HuH-7.5 (cell line): ENCODE measurements at regions not wholly inside any gene's neighbourhood (a gene's known extent, or its start where the extent isn't known, plus 50 kb on each side); places are given as distances from the start of the nearest gene placed in this dataset.

Experiments
- DNase-seq: peaks from one replicate; pipeline ENCODE4 v3.0.0; 2011; ENCODE audit warnings: low spot score

GRCh38 chr5:6194906-6195612 is 183.3 kb downstream of the MED10 start:
- no peak for DNase-seq

GRCh38 chr5:6194261-6194875 is 184.0 kb downstream of the MED10 start:
- no peak for DNase-seq

- no peak for DNase-seq
Observed at GRCh38 chr5:6193310-6193709, 185.0 kb downstream of the MED10 start.

DNA sequence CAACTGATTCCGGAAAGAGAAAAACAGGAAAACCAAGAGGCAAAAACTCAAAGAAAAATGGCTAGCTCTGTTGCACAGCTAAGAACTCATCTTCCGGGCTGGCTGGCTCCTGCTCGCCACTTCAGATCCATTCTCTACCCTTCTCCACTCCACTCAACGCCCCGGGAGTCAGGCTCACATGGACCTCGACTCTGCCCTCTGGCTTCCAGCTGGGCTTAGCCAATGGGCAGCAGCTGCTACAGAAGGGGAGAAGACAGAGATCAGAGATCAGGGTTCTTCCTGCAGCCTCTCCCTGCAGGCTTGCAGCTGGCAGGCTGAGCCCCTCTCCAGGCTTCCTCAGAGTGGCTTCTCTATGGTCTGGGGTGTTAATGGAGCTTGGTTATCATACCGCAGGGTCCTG is 187.5 kb downstream of the MED10 start:
- no peak for DNase-seq

GRCh38 chr5:6188976-6189375 is 189.4 kb downstream of the MED10 start:
- no peak for DNase-seq

GRCh38 chr5:6188344-6188743 is 190.0 kb downstream of the MED10 start:
- no peak for DNase-seq

GRCh38 chr5:6187501-6187900 is 190.8 kb downstream of the MED10 start:
- DNase-seq: no peak

- DNase-seq: no peak
Observed at GRCh38 chr5:6185574-6185973, 192.8 kb downstream of the MED10 start.

- DNase-seq: no peak
Observed at GRCh38 chr5:6184481-6184880, 193.9 kb downstream of the MED10 start.

DNA sequence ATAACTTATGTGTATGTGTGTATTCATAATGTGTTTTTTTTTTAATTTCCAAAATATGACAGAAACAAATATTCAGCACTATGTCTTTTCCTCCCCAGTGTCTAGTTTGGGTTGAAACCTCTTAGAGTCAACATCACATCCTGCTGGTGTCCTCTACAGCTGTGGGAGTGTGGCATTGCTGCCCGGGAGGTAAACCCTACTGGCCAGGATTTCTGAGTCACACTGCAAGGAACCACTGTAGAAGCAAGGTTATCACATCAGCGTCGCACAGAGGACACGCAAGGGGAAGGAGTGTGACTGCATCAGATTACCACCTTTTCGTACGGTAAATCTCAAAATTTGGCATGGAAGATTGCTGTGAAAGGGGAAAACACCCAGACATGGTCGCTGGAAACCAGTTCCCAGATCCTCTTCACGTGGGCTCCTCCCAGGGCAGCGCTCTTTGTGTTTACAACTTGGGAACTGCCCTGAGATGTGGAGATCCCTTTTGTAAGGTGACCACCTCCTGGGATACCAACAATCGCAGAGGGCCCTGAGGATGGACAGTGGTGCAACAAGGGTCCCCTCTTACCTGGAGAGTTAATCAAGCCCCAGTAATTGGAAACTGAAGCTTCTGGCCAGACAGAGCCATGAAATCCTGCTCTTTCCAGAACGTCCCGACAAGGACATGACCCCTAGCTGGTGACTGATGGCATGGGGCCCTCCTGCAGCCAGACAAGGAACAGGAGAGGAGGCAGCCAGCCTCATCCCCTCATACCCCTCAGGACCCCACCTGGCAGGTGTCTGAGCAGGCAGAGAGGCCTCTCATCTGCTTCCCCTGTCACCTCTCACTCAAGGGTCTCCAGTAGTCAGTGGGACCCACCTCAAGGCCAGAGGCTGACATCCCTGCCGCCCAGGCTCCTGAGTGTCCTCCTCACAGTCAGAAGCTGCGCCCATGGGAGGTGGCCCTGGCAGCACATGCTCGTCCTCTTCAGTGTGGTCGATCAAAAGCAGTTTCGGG is 194.7 kb downstream of the MED10 start:
- no peak for DNase-seq

DNA sequence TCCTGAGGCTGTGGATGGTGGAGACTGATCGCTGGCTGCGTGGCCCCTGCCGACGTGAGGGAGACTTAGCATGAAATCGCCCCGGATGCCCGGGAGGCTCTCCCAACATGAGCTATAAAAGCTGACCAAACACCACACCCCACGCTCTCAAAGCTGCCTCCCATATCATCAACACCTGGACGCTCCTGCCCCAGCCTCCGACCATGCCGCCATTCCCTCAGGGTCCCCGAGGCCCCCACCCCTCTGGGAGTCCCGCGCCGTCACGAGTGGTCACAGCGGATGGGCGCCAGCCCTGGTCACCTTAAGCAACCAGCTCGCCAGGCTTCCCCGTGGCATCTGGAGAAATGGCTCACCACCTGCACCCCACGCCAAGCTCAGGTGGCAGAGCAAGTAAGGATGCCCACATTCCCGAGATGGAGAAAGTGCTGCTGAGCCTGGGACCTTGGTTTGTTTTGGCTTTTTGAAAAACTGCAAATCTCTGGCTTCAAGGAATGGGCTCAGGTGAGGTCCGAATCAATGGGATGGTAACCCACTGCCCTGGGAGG is 196.0 kb downstream of the MED10 start:
- DNase-seq: no peak

DNA sequence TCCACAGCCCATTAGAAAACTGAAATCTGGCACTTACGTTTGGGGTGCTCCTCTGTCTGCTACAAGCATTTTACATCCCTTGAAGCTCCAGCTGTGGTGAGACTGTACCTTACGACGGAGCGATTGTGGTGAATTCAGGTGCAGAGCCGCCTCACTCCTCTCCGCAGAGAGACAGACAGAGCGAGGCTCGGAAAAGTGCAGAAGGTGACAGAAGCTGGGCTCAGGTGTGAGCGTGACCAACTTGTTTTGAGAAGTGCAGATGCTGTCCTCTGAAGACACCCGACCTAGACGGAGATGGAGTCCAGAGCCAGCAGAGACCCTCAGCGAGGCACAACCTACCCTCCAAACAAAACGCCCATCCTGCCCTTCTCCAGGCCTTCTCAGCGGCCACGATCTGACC is 196.5 kb downstream of the MED10 start:
- DNase-seq: no peak

GRCh38 chr5:6181147-6181729 is 197.1 kb downstream of the MED10 start:
- DNase-seq: no peak

GRCh38 chr5:6180231-6180872 is 198.0 kb downstream of the MED10 start:
- no peak for DNase-seq

- DNase-seq: no peak
Observed at GRCh38 chr5:6178846-6179532, 199.4 kb downstream of the MED10 start.

DNA sequence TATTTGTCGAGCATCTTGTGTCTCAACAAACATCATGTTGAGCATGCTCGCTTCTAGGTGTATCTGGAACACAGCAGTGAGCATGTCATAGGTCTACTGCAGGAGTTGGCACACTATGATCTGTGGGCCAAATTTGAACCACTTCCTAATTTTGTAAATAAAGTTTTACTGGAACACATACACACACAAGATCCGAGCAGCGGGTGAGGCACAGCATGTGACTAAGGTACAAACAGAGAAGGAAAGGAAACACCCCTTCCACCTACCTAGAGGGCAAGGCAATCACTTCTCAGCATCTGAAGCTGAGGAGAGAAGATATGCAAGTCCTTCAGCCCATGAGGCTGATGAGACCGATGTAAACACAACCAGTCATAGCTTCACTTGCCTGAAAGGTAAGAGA is 200.4 kb downstream of the MED10 start:
- no peak for DNase-seq

DNA sequence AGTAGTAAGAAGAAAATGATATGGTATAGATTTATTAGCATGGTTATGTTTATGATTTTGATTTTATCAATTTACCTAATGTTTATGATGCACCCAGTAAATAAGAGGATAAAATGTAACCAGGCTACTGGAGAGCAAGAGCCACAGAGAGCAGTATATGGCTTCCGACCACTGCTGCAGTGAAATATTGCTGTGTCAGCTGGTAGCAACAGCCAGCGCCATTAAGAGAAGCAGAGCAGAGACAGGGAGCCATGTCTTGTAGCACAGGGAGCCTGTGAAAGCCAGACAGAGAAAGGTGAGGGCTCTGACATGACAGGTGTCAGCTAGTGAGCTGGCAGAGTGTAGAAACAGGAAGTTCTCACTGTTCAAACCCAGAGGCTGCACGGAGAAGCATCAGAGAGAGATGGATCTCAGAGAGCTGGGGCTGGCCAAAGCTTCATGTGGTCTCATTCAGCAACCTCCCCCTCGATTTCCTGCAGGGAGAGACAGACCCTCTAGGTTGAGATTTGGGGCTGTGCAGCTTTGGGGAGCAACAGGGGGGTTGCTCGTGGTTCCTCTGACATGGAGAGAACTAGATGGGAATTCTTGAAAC is 202.1 kb downstream of the MED10 start:
- no peak for DNase-seq

DNA sequence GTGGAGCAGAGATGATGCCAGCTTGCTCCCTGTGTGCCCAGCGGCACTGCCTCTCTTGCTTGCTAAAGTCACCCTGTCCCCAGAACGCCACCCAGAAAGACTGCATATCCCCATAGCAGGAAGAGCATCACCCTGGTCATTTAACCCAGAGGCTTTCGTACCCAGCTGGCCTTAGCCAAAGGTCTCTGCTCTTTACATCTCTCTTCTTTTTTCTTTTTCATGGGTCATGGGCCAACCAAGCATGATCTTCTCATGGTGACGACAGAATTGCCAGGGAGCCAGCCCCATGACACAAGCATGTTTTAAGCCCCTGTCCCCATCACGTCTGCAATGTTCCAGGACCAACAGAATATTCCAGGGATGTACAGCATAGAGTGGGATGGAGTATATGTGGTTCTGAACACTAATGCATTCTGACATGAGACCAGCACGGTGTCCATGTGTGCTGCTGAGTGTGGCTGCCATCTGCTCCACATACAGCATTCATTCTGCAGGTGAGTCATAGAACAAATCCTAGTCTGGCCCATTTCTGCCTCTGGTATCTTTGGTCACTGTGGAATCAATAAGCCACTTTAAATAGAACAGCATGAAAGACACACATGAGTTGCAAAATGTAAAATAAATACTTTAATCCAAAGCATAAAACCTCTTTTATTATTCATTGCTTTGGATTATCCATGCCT is 203.0 kb downstream of the MED10 start:
- no peak for DNase-seq

DNA sequence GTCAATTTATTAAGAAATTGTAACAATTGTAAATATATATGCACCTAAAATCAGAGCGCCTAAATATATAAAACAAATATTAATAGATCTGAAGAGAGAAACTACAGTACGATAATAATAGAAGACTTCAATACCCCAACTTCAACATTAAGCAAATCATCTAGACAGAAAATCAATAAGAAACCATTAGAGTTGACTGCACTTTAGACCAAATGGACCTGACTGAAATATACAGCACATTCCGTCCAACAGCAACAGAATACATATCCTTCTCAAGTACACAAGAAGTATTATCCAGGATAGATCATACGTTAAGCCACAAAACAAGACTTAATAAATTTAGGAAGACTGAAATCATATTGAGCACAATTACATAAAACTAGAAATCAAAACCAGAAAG is 208.7 kb downstream of the MED10 start:
- no peak for DNase-seq
